NCI-H82 treated with DMSO at 0.1 percent for 48 hours (cell line): ENCODE measurements at regions not wholly inside any gene's neighbourhood (a gene's known extent, or its start where the extent isn't known, plus 50 kb on each side); places are given as distances from the start of the nearest gene placed in this dataset.
"Not testable (repeated sequence)": the region's sequence is repeated elsewhere in the genome, so short reads cannot be mapped to it uniquely, and the experiment has no call there.

Experiments used
- DNase-seq: peaks from one replicate; lab custom pipeline; 2025; ENCODE audit not compliant: unreplicated experiment; lab: John Stamatoyannopoulos, UW

- DNase-seq, result no peak
These were observed 228.0 kb downstream of the MID1IP1 start for GRCh38 chrX:39029221-39029620.

GRCh38 chrX:39030636-39031035 lies 229.4 kb downstream of the MID1IP1 start:
- DNase-seq, result no peak

GRCh38 chrX:39039890-39040289 lies 238.6 kb downstream of the MID1IP1 start:
- DNase-seq, result no peak

- no peak for DNase-seq
These were observed 242.7 kb downstream of the MID1IP1 start for GRCh38 chrX:39043838-39044550.

- DNase-seq, result no peak
These were observed 245.9 kb downstream of the MID1IP1 start for GRCh38 chrX:39047174-39047573.

GRCh38 chrX:39049975-39050374 lies 248.7 kb downstream of the MID1IP1 start:
- DNase-seq, result no peak

- no peak for DNase-seq
These were observed 249.2 kb downstream of the MID1IP1 start for GRCh38 chrX:39050427-39050826.

- no peak for DNase-seq
These were observed 251.5 kb downstream of the MID1IP1 start for GRCh38 chrX:39052751-39053150.

GRCh38 chrX:39058724-39059123 lies 257.5 kb downstream of the MID1IP1 start:
- no peak for DNase-seq

GRCh38 chrX:39059866-39060265 lies 258.6 kb downstream of the MID1IP1 start:
- no peak for DNase-seq

- DNase-seq, result no peak
These were observed 261.8 kb downstream of the MID1IP1 start for GRCh38 chrX:39063037-39063436.

GRCh38 chrX:39063702-39064101 lies 262.4 kb downstream of the MID1IP1 start:
- no peak for DNase-seq

GRCh38 chrX:39065051-39065871 lies 264.0 kb downstream of the MID1IP1 start:
- DNase-seq, result peak; percentile 44

GRCh38 chrX:39067866-39068265 lies 266.6 kb downstream of the MID1IP1 start:
- no peak for DNase-seq

- not testable (repeated sequence) for DNase-seq
These were observed 267.4 kb downstream of the MID1IP1 start for GRCh38 chrX:39068634-39069033.

- no peak for DNase-seq
These were observed 268.8 kb downstream of the MID1IP1 start for GRCh38 chrX:39070009-39070408.

GRCh38 chrX:39073131-39073530 lies 271.9 kb downstream of the MID1IP1 start:
- DNase-seq, result no peak

- no peak for DNase-seq
These were observed 295.3 kb downstream of the MID1IP1 start for GRCh38 chrX:39096599-39096998.

GRCh38 chrX:39104745-39105144 lies 303.5 kb downstream of the MID1IP1 start:
- no peak for DNase-seq

- DNase-seq, result no peak
These were observed 310.9 kb downstream of the MID1IP1 start for GRCh38 chrX:39112143-39112542.

- no peak for DNase-seq
These were observed 313.9 kb downstream of the MID1IP1 start for GRCh38 chrX:39115166-39115565.

GRCh38 chrX:39117101-39117500 lies 315.8 kb downstream of the MID1IP1 start:
- no peak for DNase-seq
